Neural progenitor cell (in vitro differentiated cells): ENCODE measurements at regions not wholly inside any gene's neighbourhood (a gene's known extent, or its start where the extent isn't known, plus 50 kb on each side); places are given as distances from the start of the nearest gene placed in this dataset.

Source experiments
- DNase-seq: peaks from one replicate; pipeline ENCODE4 v3.0.0-alpha.2; 2016; ENCODE audit warnings: low spot score
- H2AFZ ChIP-seq: fragments of 200-600 bp; sonication (generic); replicated peaks from 2 replicates; pipeline ENCODE4 v1.6.1; 2016; ENCODE audit warnings: antibody characterized with exemption
- H3F3A ChIP-seq: fragments of 200-600 bp; sonication (generic); 2 replicates; pipeline ENCODE4 v1.6.1; 2016; ENCODE audit warnings: antibody characterized with exemption, low read depth
- H3K27ac ChIP-seq: fragments of 200-600 bp; sonication (generic); 2 replicates; pipeline ENCODE4 v1.5.1; 2016; ENCODE audit warnings: mild to moderate bottlenecking
- H3K27me3 ChIP-seq: fragments of 200-600 bp; sonication (generic); 2 replicates; pipeline ENCODE4 v1.6.1; 2016; ENCODE audit warnings: mild to moderate bottlenecking, moderate library complexity
- H3K36me3 ChIP-seq: fragments of 200-600 bp; sonication (generic); 2 replicates; pipeline ENCODE4 v1.5.1; 2016
- H3K4me1 ChIP-seq: fragments of 200-600 bp; sonication (generic); 2 replicates; pipeline ENCODE4 v1.6.1; 2016; ENCODE audit warnings: mixed run types
- H3K4me2 ChIP-seq: fragments of 200-600 bp; sonication (generic); 2 replicates; pipeline ENCODE4 v1.6.1; 2016
- H3K4me3 ChIP-seq: fragments of 200-600 bp; sonication (generic); 2 replicates; pipeline ENCODE4 v1.5.1; 2016
- H3K79me2 ChIP-seq: fragments of 200-600 bp; sonication (generic); 2 replicates; pipeline ENCODE4 v1.6.1; 2016; ENCODE audit warnings: low read depth
- H3K9ac ChIP-seq: fragments of 200-600 bp; sonication (generic); 2 replicates; pipeline ENCODE4 v1.6.1; 2016
- H3K9me3 ChIP-seq: fragments of 200-600 bp; sonication (generic); 2 replicates; pipeline ENCODE4 v1.5.1; 2016; ENCODE audit warnings: low read depth
- H4K20me1 ChIP-seq: fragments of 200-600 bp; sonication (generic); 2 replicates; pipeline ENCODE4 v1.6.1; 2016; ENCODE audit warnings: low read depth
- H3K27ac Mint-ChIP-seq: 3 replicates; pipeline ENCODE4 v1.8.0; 2021; ENCODE audit warnings: mixed read lengths
- H3K27me3 Mint-ChIP-seq: 2 replicates; pipeline ENCODE4 v1.8.0; 2022; ENCODE audit warnings: low read depth, mild to moderate bottlenecking, inconsistent platforms, moderate library complexity, mixed read lengths; ENCODE audit not compliant: insufficient read depth
- H3K36me3 Mint-ChIP-seq: 3 replicates; pipeline ENCODE4 v1.8.0; 2021; ENCODE audit warnings: mixed read lengths
- H3K4me1 Mint-ChIP-seq: 3 replicates; pipeline ENCODE4 v1.8.0; 2021; ENCODE audit warnings: mixed read lengths
- H3K4me3 Mint-ChIP-seq: 3 replicates; pipeline ENCODE4 v1.8.0; 2021; ENCODE audit warnings: mild to moderate bottlenecking, moderate library complexity, mixed read lengths
- H3K9me3 Mint-ChIP-seq: 3 replicates; pipeline ENCODE4 v1.8.0; 2020; ENCODE audit warnings: mixed read lengths
- CTCF ChIP-seq: fragments of 200-600 bp; sonication (generic); IDR thresholded peaks from 2 replicates; pipeline ENCODE4 v1.5.1; 2017; ENCODE audit warnings: antibody characterized with exemption, mild to moderate bottlenecking
- EZH2 ChIP-seq: fragments of 200-600 bp; sonication (generic); IDR thresholded peaks from 2 replicates; pipeline ENCODE4 v1.6.1; 2017; ENCODE audit warnings: antibody characterized with exemption, mild to moderate bottlenecking, moderate library complexity
- EZH2phosphoT487 ChIP-seq: fragments of 200-600 bp; sonication (generic); IDR thresholded peaks from 2 replicates; pipeline ENCODE4 v1.6.1; 2017; ENCODE audit warnings: antibody characterized with exemption

- Mint-ChIP-seq H3K27me3 (no peaks in the 10 kb centered on the region), H3K27ac (no peak overlapping the region), H3K4me3 (no peak overlapping the region), H3K36me3 (no peaks in the 10 kb centered on the region), H3K9me3 (peaks cover 3% of the 10 kb centered on the region), H3K4me1 (no peaks in the 10 kb centered on the region)
- Histone ChIP-seq H3K27me3 (no peaks in the 10 kb centered on the region), H3F3A (no peaks in the 10 kb centered on the region), H3K9me3 (no peaks in the 10 kb centered on the region), H3K4me3 (no peak overlapping the region), H3K36me3 (no peaks in the 10 kb centered on the region), H2AFZ (no peak overlapping the region), H3K79me2 (no peaks in the 10 kb centered on the region), H3K9ac (no peak overlapping the region), H4K20me1 (no peaks in the 10 kb centered on the region), H3K4me1 (no peaks in the 10 kb centered on the region), H3K27ac (no peak overlapping the region), H3K4me2 (no peak overlapping the region)
- DNase-seq, result no peak
- no peak for TF ChIP-seq EZH2
- TF ChIP-seq CTCF, result no peak
- no peak for TF ChIP-seq EZH2phosphoT487
These were observed 249.7 kb upstream of the CNTN4 start for GRCh38 chr3:1848935-1849334.

- Histone ChIP-seq H4K20me1 (no peaks in the 10 kb centered on the region), H3K9me3 (no peaks in the 10 kb centered on the region), H3K4me2 (no peak overlapping the region), H3K27ac (no peak overlapping the region), H3K36me3 (no peaks in the 10 kb centered on the region), H3K4me3 (no peak overlapping the region), H3K79me2 (no peaks in the 10 kb centered on the region), H3K27me3 (no peaks in the 10 kb centered on the region), H2AFZ (no peak overlapping the region), H3K4me1 (no peaks in the 10 kb centered on the region), H3F3A (no peaks in the 10 kb centered on the region), H3K9ac (no peak overlapping the region)
- Mint-ChIP-seq H3K27ac (no peak overlapping the region), H3K4me1 (no peaks in the 10 kb centered on the region), H3K36me3 (no peaks in the 10 kb centered on the region), H3K4me3 (no peak overlapping the region), H3K9me3 (peaks cover 3% of the 10 kb centered on the region), H3K27me3 (no peaks in the 10 kb centered on the region)
- DNase-seq, result no peak
- no peak for TF ChIP-seq EZH2phosphoT487
These were observed 245.7 kb upstream of the CNTN4 start for GRCh38 chr3:1852950-1853349.

DNA sequence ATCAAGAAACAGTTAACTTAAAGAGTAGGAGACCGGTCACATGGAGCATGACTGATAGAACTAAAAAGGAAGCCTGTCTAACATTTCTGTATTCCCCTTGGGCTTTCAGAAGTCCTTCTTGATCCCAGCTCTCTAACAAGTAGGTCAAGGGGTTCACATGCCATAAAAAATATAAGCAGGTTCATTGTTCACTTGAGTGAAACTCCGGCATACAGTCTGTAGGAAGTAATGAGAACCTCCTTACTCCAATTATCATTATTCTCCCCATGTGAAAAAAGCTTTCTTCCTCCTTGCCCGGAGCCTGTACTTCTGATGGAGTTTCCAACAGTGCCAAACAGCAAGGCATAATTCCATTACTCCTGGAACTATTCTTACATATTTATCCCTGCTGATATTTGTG, 242.8 kb upstream of the CNTN4 start:
- Mint-ChIP-seq H3K27ac (no peak overlapping the region), H3K36me3 (no peaks in the 10 kb centered on the region), H3K4me1 (no peaks in the 10 kb centered on the region), H3K4me3 (no peak overlapping the region), H3K9me3 (peaks cover 3% of the 10 kb centered on the region), H3K27me3 (no peaks in the 10 kb centered on the region)
- no peaks in the 10 kb centered on the region for H3K79me2 ChIP-seq
- H3K9ac ChIP-seq, result no peak overlapping the region
- H3K36me3 ChIP-seq, result no peaks in the 10 kb centered on the region
- no peak for TF ChIP-seq EZH2phosphoT487
- TF ChIP-seq CTCF, result no peak
- TF ChIP-seq EZH2, result no peak
- no peak overlapping the region for H3K4me3 ChIP-seq
- no peaks in the 10 kb centered on the region for H3K27me3 ChIP-seq
- DNase-seq, result no peak
- no peak overlapping the region for H2AFZ ChIP-seq
- H3K4me1 ChIP-seq, result no peaks in the 10 kb centered on the region
- H3F3A ChIP-seq, result no peaks in the 10 kb centered on the region
- no peak overlapping the region for H3K27ac ChIP-seq
- H3K4me2 ChIP-seq, result no peak overlapping the region
- H4K20me1 ChIP-seq, result no peaks in the 10 kb centered on the region
- H3K9me3 ChIP-seq, result no peaks in the 10 kb centered on the region

GRCh38 chr3:1870738-1871137, 227.9 kb upstream of the CNTN4 start:
- H3K27ac ChIP-seq, result no peak overlapping the region
- peaks cover 6% of the 10 kb centered on the region for H3F3A ChIP-seq
- peaks cover 10% of the 10 kb centered on the region for H3K4me1 ChIP-seq
- no peaks in the 10 kb centered on the region for H3K79me2 ChIP-seq
- Mint-ChIP-seq H3K27ac (no peak overlapping the region), H3K4me3 (no peak overlapping the region), H3K27me3 (no peaks in the 10 kb centered on the region), H3K4me1 (no peaks in the 10 kb centered on the region), H3K9me3 (no peaks in the 10 kb centered on the region), H3K36me3 (no peaks in the 10 kb centered on the region)
- no peak overlapping the region for H3K4me2 ChIP-seq
- H4K20me1 ChIP-seq, result no peaks in the 10 kb centered on the region
- no peak for DNase-seq
- no peak overlapping the region for H3K4me3 ChIP-seq
- no peak overlapping the region for H2AFZ ChIP-seq
- H3K27me3 ChIP-seq, result no peaks in the 10 kb centered on the region
- no peaks in the 10 kb centered on the region for H3K36me3 ChIP-seq
- TF ChIP-seq CTCF, result no peak
- TF ChIP-seq EZH2, result no peak
- TF ChIP-seq EZH2phosphoT487, result no peak
- no peaks in the 10 kb centered on the region for H3K9me3 ChIP-seq
- H3K9ac ChIP-seq, result no peak overlapping the region
